HG03060 (cell line): ENCODE measurements at regions not wholly inside any gene's neighbourhood (a gene's known extent, or its start where the extent isn't known, plus 50 kb on each side); places are given as distances from the start of the nearest gene placed in this dataset.
"Not testable (repeated sequence)": the region's sequence is repeated elsewhere in the genome, so short reads cannot be mapped to it uniquely, and the experiment has no call there.

Source experiments
- ATAC-seq: cut with Tn5 transposase; IDR thresholded peaks from one replicate; pipeline ENCODE4 v1.9.1; 2021; ENCODE audit warnings: low read depth, moderate number of reproducible peaks; ENCODE audit not compliant: unreplicated experiment

DNA sequence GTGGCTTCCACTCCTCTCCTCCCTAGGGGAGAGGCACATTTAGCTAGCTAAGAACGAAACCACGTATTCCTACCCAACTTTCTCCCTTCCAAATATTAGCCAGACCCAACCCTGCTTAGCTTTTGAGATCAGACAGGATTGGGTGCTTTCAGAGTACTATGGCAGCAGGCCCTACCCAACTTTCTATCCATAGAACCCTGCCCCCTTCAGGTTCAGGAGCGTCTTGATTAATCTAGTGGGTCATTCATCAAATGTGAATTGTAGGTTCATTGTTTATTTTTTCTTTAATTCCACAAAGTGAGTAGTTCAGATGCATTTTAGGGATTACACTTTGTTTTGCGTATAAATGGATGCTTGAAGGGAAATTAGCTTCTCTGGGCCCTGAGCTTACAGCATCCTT is 188.3 kb downstream of the MIB1 start:
- no peak for ATAC-seq

DNA sequence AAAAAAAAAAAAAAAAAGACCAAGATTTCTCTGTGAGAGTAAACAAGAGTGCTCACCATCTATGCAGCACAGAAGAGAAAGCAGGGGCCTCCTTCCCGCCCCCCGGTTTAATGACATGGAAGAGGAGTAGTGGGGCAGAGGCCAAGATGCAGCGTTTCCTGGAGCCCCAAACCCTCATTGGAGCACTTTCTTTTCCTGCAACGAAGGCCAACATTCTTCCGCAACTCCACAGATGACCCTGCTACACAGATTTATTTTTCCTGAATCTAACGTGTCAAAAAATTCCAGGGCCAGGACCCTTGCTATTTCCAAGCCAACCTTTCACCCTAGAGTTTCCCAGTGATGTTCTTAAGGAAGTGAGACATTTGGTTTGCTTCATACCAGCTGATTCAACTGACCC is 189.6 kb downstream of the MIB1 start:
- ATAC-seq, result no peak

DNA sequence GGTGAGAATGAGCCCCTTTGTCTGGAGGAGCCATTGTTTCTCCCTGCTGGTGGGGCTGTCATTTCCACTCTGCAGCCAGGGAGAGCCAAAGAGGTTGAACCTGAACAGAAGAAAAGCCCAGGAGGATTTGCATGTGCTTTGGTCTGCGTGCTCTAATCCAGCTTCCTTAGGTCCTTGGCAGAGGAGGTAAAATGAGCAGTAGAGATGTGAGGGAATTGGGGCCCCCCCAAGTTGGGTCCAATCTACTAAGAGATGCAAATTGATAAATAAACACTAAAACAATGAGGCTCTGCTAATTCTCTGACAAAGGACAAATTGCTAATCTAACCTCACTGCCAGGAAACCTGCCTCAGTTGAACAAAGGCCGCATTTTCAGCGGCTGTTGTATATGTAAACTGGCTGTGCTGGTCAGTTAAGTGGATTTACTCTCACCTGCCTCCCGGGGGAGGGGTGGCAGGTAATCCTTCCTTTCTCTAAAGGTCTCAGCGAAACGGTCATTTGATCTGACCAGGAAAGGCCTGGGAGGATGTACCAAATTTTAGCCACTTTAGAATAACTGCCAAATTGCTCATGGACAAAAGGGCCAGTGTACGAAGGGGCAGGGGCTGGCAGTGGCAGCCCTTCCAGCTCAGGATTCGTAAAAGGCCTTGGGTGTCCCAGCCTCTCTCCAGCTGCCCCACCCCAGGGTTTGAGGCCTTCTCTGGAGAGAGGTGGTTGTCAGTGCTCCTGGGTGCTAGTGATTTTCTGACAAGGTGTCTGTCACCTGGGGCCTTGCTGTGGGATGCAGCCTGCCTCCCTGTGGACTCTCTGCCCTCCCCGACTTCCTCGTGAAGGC is 193.6 kb downstream of the MIB1 start:
- no peak for ATAC-seq

DNA sequence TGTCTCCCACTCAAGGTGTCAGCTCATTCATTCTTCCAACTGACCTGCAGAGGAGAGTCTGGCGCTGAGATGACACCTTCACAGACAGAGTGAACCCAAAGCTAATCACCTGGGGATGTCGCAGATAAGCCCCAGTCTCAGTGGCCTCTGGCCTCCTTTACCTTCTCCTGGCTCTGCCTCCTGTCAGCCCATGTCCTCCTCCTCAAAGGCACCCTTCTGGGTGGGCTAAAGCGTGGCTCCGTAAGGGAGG is 194.1 kb downstream of the MIB1 start:
- ATAC-seq, result no peak

DNA sequence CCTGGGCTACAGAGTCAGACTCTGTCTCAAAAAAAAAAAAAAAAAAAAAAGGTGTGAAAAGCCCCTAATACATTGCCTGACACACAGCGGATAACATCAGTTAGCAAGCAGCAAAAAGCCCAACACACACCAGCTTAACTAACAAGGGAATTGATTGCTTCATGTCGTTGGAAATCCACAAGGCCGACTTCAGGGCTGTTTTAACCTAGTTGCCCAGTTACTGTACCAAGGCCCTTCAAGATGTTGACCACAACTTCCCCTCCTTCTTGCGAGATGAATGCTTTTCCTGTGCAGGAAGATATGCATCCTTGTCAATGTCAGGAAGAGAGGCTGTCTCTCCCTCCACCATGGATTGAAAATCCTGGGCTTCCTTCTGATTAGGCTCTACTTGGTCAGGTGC is 202.9 kb downstream of the MIB1 start:
- no peak for ATAC-seq

DNA sequence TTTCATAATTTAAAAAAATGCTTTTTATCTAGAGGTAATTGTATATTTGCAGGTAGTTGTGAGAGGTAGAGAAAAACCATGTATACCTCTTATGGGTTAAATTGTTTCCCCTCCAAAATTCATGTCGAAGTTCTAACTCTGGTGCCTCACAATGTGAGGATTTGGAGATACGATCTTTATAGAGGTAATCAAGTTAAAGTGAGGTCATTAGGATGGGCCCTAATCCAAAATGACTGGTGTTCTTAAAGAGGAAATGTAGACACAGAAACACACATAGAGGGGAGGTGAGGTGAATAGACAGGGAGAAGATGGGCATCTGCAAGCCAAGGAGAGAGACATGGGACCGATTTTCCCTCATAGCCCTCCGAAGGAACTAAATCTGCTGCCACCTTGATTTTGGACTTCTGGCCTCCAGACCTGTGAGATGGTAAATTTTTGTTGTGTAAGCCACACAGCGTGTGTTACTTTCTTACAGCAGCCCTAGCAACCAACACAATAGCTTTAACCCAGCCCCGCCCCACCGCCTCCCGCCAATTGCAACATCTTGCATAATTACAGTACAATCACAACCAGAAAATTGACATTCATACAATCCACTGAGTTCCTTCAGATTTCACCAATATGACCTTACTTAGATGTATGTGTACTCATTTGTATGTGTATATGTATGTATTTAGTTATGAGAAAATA is 208.9 kb downstream of the MIB1 start:
- ATAC-seq, result no peak

DNA sequence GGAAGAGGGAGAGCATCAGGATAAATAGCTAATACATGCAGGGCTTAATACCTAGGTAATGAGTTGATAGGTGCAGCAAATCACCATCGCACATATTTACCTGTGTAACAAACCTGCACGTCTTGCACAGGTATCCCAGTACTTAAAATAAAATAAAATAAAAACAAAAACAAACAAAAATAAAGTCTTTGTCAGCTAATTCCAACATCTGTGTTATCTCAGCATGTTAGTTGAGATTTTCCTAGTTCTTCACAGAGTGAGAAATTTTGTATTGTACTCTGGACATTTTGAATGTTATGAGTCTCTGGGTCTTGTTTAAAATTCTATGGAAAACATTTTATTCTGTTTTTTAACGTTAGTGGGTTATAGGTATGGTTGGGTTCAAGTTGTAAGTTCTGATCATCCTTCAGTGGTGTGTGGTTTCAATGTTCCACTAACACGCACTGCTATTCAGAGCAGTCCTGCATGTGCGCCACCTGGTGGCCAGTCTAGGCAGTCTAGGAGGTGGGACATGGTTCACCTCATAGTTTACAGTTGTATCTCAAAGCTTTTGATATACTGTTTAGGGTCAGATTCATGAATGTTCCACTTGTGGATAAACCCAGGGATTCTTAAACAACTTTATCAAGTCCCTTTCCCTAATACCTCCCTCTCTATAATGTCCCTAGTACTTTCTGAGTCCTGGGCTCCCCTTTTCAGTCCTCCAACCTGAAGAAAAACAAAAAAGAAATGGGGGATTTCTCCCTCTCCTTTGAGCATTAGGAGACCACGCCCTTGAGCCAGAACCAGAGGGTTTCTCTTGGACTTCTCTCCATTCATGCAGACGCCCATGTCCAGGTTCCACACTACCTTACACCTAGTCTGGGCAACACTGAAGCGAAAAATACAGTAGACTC is 213.4 kb upstream of the GATA6 start:
- ATAC-seq, result peak; percentile 94

DNA sequence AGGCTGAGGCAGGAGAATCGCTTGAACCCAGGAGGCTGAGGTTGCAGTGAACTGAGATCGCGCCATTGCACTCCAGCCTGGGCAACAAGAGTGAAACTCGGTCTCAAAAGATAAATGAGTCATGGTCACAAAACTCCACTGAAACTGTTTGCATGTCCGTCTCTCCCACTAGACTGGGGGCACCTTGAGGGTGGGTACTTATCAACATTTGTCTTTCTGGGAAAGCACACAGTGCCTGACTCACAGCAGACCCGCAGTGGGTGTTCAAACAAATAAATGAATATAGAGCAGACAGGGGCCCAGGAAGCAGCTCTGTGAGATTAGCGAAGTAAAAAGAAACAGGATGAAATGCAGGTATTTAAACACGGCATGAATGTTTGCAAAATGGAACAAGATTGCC is 211.1 kb upstream of the GATA6 start:
- ATAC-seq, result no peak

DNA sequence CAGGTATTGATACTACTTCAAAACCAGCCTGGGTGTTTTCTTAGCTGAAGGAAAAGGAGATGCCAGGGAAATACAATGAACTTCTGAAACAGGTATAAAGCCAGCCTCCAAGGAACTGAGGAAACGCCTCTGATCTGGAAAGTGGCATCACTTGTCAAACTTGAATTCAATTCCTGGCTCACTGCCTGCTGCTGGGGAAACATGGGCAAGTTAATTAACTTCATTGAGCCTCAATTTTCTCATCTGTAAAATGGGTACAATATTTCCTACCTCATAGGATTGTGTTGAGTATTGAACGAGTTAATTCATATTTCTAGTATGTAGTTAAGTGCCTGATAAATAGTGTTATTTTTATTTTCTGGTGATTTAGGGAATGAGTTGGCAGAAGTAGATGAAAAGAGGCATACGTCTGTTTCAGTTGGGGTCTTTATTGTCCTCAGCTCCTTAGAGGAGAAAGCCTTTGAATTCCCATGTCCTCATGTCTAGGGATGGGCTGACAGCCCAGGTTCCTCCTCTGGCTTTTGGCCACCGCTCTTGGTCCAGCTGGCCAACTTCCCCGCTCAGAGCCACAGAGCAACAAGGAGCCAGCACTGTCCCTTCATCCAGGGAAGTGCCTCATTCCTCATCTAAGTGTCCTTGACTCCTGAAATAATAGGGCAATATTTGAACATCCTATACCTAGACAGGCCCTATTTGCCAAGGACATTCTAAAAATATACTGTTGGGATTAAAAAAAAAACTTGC is 210.5 kb upstream of the GATA6 start:
- ATAC-seq, result no peak

DNA sequence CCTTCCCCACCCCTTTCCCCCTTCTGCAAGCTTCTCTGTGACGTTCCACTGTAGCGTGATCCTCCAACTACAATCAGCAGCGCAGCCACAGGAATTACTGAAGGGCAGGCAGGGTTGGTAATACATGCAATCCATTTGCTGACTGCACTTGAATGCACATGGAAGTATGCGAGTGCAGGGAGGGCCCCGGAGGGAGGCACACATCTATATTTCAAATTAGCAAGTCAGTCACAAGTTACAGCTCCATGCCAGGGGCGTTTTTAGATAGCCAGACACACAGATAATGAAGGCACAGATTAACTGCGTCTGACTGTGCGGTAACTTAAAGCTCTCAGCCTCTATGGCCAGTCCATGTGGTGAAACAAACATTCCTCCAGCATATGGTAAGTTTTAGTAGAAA is 209.2 kb upstream of the GATA6 start:
- ATAC-seq, result no peak

DNA sequence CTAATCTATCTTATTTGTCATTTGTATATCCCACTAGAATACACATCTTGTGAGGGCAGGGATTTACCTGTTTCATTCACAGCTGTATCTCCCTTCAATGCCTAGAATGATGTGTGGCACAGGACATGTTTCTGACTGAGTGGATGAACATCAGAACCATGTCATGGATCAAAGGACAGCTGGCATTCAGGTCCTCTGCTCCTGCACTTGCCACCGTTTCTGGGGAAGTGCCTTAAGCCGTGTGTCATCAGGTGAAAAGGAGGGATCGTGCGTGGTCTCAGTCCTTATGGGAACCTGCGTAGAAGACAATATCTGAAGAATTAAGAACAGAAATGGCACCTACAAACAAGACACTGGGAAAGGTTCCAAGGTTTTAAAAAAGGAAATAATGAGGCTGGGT is 206.1 kb upstream of the GATA6 start:
- ATAC-seq, result no peak

DNA sequence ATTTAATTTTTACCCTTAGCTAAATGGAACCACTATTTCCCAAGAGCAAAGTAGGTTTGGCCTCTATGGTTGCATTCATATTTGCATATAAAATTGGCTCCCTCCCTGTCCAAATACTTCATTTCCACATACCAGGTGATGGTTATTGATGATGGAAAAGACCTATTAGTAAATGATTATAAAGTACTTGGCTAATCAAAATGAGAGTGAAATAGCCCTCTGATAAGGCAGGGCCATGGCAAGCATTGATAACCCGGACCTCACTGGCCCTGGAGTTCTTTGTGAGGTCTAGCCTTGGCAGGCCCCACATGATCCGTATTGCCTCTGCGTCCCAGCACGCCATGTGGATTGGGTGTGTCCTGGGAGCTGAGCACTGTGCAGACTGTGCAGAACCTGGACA is 201.1 kb upstream of the GATA6 start:
- no peak for ATAC-seq

DNA sequence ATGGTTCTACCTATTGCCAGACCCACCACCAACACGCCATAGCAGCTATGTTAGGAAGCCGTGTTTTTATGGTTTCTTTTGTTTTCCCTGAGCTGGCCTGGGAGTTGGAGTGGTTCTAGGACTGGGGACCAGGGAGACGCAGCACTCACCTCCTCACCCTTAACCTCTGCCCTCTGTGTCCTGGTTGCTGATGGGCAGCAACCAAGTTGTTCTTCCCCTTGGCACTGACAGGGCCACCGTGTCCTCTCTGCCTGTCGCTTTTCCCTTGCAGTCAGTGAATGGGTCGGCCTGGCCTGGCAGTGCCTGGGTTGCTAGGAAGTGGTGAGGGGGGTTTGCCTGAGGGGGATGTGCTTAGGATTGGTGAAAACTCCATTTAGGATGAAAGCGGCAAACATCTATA is 197.1 kb upstream of the GATA6 start:
- ATAC-seq, result no peak

DNA sequence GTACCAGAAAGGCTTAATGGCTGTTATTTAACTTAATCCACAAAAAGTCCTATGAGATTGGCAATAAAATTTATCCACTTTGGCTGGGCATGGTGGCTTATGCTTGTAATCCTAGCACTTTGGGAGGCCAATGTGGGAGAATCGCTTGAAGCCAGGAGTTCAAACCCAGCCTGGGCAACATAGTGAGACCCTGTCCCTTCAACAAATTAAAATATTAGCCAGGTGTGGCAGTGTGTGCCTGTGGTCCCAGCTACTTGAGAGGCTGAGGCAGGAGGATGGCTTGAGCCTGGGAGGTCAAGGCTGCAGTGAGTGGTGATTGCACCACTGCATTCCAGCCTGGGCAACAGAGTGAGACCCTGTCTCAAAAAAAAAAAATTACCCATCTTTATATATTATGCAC is 193.4 kb upstream of the GATA6 start:
- not testable (repeated sequence) for ATAC-seq

DNA sequence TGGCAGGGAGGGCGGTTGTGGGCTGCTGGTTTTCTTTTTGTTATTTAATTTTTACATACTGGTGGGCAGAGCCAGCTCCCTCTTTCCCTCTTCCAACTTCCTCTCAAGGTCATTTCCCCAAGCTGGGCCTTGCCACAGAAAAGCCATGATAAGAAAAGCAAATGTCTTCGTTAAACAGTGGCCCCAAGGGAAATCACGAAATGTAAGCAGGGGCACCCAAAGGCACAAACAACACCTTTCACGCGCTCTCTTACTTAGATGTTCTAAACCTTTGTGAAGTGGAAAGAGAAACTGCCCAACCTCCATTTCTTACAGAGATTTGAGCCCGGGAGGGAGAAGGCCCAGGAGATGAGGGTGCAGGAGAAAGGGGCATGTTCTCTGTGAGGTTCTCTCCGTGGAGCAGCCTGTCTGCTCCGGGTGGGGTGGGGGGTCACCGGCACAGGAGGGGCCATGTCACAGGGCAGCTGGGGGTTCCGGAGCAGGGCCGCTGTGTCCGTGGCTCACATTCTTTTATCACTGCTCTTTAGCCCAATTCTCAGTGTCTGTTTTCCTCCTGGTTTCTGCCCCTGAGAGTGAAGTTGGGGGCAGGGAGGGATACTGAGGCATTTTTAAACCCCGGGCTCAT is 190.7 kb upstream of the GATA6 start:
- no peak for ATAC-seq

DNA sequence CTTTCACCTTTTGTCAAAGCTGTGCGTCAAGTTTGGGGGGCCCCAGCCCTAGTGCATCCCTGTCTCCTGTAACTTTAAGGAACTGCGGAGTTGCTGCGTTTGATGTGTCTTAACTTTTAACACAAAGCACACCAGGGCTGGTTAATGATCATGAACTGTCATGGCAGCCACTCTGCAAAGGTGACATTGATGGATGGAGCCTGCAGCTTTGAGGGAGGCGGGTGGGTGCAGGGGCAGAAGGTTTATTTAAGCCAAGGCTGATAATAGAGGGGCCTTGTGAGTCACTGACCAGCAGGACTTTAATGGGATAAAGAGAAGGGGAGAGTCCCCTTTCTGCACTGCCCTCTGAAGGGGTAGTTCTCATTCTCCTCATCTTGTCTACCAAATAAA is 190.2 kb upstream of the GATA6 start:
- ATAC-seq, result no peak

DNA sequence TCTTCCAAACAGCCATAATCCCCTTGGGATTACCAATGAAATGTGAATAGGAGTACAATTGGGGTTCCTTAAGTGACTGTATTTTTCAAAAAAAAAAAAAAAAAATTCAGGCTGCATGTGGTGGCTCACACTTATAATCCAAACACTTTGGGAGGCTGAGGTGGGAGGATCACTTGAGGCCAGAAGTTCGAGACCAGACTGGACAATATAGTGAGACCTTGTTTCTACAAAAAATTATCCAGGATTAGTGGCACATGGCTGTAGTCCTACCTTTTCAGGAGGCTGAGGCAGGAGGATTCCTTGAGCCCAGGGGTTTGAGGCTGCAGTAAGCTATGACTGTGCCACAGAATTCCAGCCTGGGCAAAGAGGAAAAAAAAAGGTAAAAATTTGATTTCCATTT is 189.6 kb upstream of the GATA6 start:
- ATAC-seq, result no peak

DNA sequence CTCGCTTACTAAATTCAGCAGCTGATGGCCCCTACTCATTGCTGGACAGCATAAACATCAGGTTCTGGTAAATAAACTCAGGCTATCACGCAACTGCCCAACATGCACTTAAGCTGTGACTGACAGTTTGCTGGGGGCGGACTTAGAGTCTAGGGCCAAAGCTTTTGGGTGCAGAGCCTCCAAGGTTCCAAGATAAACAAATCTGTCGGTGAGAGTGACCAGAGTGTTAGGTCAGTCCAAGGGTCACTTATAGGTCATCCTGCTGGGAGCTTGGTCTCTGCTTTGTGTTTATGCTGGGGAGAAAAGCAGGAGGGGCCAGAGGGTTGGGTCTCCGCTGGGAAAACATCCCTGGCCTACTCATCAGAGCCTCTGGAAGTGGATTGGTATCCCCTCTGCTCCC is 188.6 kb upstream of the GATA6 start:
- no peak for ATAC-seq

DNA sequence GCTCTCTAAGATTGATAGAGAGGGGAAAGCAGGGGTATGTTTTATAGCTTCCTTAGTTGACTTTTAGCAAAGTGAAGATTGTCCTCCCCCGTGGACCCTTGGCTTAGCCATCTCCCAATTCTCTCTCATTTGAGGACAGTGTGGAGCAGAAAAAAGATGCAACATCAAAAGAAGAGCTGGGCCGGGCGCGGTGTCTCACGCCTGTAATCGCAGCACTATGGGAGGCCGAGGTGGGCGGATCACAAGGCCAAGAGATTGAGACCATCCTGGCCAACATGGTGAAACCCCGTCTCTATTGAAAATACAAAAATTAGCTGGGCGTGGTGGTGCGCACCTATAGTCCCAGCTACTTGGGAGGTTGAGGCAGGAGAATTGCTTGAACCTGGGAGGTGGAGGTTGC is 187.9 kb upstream of the GATA6 start:
- not testable (repeated sequence) for ATAC-seq

DNA sequence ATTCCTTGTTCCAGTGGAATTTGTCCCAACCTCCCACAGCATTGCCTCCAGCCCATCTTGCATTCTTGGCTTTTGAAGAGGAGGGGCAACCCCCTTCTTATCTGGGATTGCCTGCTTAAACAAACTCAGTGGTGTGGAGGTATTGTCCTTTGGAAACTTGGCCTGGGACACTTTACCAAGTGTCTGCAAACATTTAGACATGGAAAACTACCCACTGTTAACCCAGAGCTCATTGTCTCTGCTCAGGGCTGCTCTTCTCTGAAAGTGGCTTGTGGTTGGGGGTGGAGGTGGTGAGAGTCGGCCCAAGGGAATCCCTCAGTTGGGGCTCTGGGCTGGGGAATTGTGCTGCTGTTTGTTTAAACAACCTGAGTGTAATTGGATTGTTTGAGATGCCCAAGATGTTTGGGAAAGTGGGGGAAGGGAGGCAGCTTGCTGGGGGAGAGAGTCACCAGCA is 178.3 kb upstream of the GATA6 start:
- ATAC-seq, result no peak
